ENCODE measurements at regions not wholly inside any gene's neighbourhood (a gene's known extent, or its start where the extent isn't known, plus 50 kb on each side); places are given as distances from the start of the nearest gene placed in this dataset.

DNA sequence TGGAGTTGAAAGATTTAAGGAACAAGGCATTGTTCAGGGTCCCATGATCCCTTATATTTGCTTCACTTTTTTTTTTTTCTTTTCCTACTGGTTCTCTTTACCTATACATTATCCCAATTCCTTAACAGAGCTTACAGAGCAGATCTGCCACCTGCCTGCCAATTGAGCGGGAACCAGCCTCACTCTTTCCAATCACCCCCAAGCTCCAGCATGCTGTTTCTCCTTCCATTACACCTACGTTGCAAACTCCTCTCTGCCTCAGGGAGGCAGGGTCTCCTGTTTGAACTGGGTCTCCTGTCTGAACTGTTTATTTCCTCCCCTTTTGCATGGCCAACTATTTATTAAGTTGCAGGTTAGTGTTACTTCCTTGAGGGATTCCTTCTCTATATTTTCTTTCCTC lies 77.2 kb upstream of the SLC38A11 start:
- TF ChIP-seq EZH2phosphoT487 (IDR thresholded peaks at IDR 0.05; ENCODE audit: borderline replicate concordance, low read length) = no peak
- TF ChIP-seq, protein P1, sequence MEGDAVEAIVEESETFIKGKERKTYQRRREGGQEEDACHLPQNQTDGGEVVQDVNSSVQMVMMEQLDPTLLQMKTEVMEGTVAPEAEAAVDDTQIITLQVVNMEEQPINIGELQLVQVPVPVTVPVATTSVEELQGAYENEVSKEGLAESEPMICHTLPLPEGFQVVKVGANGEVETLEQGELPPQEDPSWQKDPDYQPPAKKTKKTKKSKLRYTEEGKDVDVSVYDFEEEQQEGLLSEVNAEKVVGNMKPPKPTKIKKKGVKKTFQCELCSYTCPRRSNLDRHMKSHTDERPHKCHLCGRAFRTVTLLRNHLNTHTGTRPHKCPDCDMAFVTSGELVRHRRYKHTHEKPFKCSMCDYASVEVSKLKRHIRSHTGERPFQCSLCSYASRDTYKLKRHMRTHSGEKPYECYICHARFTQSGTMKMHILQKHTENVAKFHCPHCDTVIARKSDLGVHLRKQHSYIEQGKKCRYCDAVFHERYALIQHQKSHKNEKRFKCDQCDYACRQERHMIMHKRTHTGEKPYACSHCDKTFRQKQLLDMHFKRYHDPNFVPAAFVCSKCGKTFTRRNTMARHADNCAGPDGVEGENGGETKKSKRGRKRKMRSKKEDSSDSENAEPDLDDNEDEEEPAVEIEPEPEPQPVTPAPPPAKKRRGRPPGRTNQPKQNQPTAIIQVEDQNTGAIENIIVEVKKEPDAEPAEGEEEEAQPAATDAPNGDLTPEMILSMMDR (IDR thresholded peaks at IDR 0.05; ENCODE audit: low read depth, low read length, poor library complexity, severe bottlenecking) = no peak
